Activated T-cell treated with anti-CD3 and anti-CD28 coated beads for 4 hours (primary cell): ENCODE measurements at regions not wholly inside any gene's neighbourhood (a gene's known extent, or its start where the extent isn't known, plus 50 kb on each side); places are given as distances from the start of the nearest gene placed in this dataset.
"Not testable (repeated sequence)": the region's sequence is repeated elsewhere in the genome, so short reads cannot be mapped to it uniquely, and the experiment has no call there.

Source experiments
- DNase-seq: peaks from one replicate; pipeline ENCODE4 v3.0.0-alpha.2; 2020

GRCh38 chrX:128929271-128930057, 593.8 kb downstream of the SMARCA1 start:
- DNase-seq, result no peak

- no peak for DNase-seq
Observed at GRCh38 chrX:128928636-128929035, 594.7 kb downstream of the SMARCA1 start.

- no peak for DNase-seq
Observed at GRCh38 chrX:128927363-128927762, 595.9 kb downstream of the SMARCA1 start.

- no peak for DNase-seq
Observed at GRCh38 chrX:128906753-128907152, 616.5 kb downstream of the SMARCA1 start.

GRCh38 chrX:128901018-128901417, 622.3 kb downstream of the SMARCA1 start:
- DNase-seq, result no peak

- no peak for DNase-seq
Observed at GRCh38 chrX:128897621-128898020, 625.7 kb downstream of the SMARCA1 start.

GRCh38 chrX:128891554-128891953, 631.7 kb downstream of the SMARCA1 start:
- no peak for DNase-seq

DNA sequence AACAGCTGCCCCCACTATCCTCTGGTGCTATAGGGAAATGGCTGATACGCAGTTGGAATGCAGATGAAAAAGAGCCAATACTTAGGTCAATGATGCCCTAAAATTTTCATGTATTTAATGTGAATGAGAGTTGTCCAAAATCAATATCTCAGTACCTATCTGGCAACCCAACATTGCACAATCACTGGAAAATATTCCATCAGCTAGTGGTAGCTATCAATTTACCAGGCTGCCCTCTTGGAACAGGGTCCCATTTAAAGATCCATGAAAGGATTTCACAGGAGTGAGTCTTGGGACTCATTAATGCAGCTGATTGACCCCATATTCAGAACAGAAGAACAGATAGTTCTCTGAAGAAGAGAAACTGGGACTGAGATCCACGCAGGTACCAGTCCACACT, 638.9 kb downstream of the SMARCA1 start:
- DNase-seq, result no peak

DNA sequence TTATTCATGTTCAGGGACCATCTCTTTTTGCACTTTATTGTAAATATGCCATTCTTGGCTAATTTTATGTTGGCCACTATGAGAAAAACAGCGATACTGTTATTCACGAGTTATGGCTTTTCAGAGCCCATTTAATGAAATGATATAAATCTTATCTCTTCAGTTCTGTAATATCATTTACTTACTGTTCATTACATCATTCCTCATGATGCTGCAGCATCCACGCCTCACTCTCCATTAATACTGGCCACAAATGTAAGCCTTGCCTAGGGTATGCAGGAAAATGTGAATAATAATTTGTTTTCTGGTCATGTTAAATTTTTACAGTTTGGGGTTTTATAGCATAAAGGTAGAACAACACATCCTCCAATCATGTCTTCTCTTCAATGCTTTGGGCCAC, 639.6 kb downstream of the SMARCA1 start:
- DNase-seq, result no peak

DNA sequence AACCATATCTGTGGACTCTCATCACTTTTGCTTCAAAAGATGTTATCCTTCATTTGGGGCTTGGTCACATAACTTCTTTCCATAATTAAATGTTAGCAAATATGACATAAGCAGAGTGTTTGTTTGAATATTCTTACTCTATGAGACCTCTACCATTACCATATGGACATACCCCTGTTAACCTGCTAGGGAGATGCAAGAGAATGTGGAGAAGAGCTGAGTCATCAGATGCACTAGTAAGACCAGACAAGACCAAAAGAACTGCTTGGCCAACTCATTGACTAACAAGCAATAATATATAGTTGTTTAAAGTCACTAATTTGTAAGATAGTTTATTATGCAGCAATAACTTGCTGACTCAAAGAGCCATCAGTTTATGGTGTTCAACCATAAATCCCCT, 652.9 kb downstream of the SMARCA1 start:
- DNase-seq, result no peak

DNA sequence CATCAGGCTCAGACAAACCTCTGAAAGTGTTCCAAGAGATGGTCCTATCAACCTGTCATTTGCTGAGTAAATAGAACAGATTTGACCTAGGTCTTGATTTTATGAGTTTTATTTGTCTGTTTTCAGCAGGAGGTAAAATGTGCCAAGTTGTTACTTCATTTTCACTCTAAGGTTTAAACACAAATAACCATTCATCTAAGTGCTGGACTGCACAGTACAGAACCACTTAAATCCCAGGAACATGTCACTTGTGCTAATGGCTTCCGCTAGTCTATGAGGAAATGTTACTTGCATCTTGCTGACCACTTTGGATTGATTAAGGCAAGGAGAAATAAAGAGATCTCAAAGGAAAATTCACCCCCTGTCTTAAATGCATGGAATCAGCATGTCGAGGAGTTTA, 660.7 kb downstream of the SMARCA1 start:
- no peak for DNase-seq

DNA sequence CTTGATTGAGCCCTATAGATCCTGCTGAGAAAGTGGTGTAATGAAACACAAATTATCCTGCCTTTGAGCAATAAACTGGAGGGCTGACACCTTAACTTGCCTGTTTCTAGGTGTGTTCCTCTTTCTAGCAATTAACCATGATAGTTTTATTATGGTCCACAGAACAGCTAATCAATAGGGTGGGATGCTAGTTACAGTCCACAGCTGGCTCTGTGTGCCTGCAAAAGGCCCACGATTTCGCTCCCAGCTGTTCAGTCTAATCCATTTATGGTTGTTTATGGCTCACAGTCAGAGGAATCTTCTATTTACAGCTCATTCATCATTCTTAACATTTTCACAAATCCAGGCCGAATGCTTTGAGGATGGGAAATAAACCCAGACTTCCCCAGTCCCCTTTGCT, 674.9 kb downstream of the SMARCA1 start:
- DNase-seq, result no peak

DNA sequence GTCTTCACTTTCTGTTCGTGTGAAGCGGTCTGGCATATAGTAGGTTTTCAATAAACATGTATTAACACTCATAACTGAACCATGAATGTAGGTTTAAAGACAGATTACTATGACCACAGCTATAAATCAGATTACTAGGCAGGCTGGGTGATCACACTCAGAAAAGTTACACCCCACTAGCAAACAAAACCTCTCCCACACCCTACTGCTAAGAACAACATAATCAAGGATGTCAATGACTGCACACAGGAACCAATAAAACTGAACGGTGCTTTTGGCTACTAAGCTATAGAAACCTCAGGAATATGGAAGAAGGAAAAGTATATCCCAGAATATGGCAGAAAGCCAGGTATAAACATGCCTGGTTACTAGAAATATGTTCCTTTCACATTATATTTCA, 676.9 kb downstream of the SMARCA1 start:
- DNase-seq, result no peak

GRCh38 chrX:128818690-128819089, 704.6 kb downstream of the SMARCA1 start:
- no peak for DNase-seq

DNA sequence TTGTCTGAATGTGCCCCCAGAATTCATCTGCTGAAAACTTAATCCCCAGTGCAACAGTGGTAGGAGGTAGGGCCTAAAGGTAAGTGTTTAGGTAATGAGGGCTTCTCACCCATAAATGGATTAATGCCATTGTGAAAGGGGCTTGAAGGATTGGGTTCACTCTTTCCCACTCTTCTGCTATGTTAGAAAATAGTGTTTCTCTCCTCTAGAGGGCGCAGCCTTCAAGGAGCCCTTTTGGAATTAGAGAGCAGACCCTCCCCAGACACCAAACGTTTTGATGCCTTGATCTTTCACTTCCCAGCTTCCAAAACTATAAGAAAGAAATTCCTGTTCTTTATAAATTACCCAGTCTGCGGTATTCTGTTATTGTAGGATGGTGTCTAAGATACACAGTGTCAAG, 706.4 kb downstream of the SMARCA1 start:
- no peak for DNase-seq

DNA sequence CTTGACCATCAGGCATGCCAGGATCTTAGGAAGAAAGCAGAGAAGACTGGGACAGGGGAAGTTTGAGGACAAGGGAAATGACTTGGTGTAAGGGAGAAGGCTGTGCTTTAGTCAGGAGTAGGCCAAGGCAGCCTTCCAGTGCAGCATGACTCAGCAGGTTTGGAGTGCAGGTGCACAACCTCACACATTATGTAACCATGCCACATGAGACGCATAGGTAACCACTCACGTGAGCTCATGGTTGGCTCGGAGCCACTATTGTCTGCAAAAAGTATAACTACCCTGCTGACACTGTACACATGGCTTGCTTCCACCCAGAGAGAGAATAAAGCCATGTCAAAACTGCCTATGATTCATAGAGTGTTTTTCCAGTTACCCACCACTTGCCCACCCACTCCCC, 715.9 kb downstream of the SMARCA1 start:
- DNase-seq, result no peak

GRCh38 chrX:128805236-128805635, 718.1 kb downstream of the SMARCA1 start:
- no peak for DNase-seq

GRCh38 chrX:128804828-128805227, 718.5 kb downstream of the SMARCA1 start:
- no peak for DNase-seq

- no peak for DNase-seq
Observed at GRCh38 chrX:128800138-128800537, 723.2 kb downstream of the SMARCA1 start.

DNA sequence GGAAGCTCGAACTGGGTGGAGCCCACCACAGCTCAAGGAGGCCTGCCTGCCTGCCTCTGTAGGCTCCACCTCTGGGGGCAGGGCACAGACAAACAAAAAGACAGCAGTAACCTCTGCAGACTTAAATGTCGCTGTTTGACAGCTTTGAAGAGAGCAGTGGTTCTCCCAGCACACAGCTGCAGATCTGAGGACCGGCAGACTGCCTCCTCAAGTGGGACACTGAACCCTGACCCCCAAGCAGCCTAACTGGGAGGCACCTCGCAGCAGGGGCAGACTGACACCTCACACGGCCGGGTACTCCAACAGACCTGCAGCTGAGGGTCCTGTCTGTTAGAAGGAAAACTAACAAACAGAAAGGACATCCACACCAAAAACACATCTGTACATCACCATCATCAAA, 730.9 kb upstream of the ACTRT1 start:
- not testable (repeated sequence) for DNase-seq

- no peak for DNase-seq
Observed at GRCh38 chrX:128781506-128781905, 729.3 kb upstream of the ACTRT1 start.

DNA sequence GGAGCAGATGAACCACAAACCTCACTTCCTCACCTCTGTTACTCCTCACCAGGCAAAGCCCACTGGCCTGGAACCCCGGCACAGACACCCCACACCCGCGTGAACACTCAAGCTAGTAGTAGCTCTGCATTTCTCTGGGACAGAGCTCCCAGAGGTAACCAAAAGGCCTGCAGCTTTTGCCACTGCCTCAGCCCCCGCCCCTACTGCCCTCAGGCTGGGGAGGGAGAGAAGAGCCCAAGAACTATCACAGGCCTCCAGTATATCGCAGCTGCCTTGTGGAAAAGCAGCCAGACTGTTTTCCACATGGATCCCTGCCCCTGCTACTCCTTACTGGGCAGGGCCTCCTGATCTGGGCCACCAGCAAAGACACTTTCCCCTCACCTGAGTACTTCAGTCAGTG, 728.7 kb upstream of the ACTRT1 start:
- DNase-seq, result no peak

- no peak for DNase-seq
Observed at GRCh38 chrX:128769495-128769894, 717.3 kb upstream of the ACTRT1 start.

GRCh38 chrX:128759745-128760144, 707.5 kb upstream of the ACTRT1 start:
- DNase-seq, result no peak

DNA sequence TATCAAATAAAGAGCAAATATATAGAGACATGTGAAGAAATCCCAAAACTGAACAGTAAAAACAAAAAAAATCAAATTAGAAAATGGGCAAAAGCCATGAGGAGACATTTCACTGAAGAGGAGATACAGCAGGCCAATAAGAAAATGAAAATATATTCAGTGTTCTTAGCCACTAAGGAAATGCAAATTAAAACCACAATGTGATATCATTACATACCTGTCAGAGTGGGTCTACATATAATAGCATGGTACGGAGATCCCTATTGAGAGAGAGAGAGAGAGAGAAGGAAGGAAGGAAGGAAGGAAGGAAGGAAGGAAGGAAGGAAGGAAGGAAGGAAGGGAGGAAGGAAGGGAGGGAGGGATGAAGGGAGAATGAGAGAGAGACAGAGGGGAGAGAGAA, 707.0 kb upstream of the ACTRT1 start:
- DNase-seq, result no peak
